Fibroblast of the aortic adventitia (primary cell): ENCODE measurements at regions not wholly inside any gene's neighbourhood (a gene's known extent, or its start where the extent isn't known, plus 50 kb on each side); places are given as distances from the start of the nearest gene placed in this dataset.

Experiments
- DNase-seq: peaks from one replicate; pipeline ENCODE4 v3.0.0-alpha.2; 2010; ENCODE audit warnings: low read depth
- H3K4me3 ChIP-seq: 2 replicates; pipeline ENCODE4 v1.5.1; 2011; ENCODE audit warnings: low read depth, mild to moderate bottlenecking, control low read depth, low read length, moderate library complexity
- TF ChIP-seq, protein P1 (sequence below): IDR thresholded peaks from 2 replicates; pipeline ENCODE4 v1.5.1; 2011; ENCODE audit warnings: mild to moderate bottlenecking, low read length, control low read depth, inconsistent platforms; ENCODE audit not compliant: insufficient read depth

DNA sequence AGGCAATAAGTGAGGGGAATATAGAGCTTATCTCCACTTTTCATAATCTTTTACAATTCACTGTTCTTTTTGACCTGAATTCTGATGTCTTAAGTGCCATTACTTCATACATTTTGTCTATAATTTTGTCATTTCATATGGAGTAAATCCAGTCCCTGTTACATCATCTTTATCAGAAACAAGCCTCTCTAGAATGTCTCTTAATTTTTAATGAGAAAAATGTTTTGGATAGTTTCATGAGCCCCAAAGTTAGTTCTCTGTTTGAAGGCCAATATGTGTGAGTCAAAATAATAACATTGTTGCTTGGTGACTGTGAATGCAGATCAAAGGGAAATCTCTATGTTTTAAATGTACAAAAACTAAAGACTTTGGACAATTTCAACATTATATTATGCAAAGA lies 329.6 kb upstream of the ARRDC3 start:
- no peak overlapping the region for H3K4me3 ChIP-seq
- no peak for DNase-seq
- TF ChIP-seq, protein P1, sequence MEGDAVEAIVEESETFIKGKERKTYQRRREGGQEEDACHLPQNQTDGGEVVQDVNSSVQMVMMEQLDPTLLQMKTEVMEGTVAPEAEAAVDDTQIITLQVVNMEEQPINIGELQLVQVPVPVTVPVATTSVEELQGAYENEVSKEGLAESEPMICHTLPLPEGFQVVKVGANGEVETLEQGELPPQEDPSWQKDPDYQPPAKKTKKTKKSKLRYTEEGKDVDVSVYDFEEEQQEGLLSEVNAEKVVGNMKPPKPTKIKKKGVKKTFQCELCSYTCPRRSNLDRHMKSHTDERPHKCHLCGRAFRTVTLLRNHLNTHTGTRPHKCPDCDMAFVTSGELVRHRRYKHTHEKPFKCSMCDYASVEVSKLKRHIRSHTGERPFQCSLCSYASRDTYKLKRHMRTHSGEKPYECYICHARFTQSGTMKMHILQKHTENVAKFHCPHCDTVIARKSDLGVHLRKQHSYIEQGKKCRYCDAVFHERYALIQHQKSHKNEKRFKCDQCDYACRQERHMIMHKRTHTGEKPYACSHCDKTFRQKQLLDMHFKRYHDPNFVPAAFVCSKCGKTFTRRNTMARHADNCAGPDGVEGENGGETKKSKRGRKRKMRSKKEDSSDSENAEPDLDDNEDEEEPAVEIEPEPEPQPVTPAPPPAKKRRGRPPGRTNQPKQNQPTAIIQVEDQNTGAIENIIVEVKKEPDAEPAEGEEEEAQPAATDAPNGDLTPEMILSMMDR, result no peak

GRCh38 chr5:91707521-91707841 lies 324.4 kb upstream of the ARRDC3 start:
- no peak overlapping the region for H3K4me3 ChIP-seq
- DNase-seq, result no peak
- TF ChIP-seq, protein P1, result no peak

GRCh38 chr5:91706785-91707520 lies 323.8 kb upstream of the ARRDC3 start:
- no peak overlapping the region for H3K4me3 ChIP-seq
- TF ChIP-seq, protein P1, result no peak
- peak; percentile 1 for DNase-seq

DNA sequence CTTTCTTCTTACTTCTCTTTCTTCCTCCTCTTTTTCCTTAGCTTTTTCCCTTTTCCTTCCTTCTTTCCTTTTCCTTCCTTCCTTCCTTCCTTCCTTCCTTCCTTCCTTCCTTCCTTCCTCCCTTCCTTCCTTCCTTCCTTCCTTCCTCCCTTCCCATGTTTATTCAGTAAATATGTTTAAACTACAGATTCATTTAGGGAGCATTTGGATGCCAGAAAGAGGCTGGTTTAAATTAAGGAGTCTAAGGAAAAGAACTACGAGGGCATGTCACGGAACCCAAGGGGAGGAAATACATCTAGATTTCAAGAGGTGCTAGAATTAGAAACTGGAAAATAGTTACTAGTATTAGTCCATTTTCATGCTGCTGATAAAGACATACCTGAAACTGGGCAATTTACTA lies 320.0 kb upstream of the ARRDC3 start:
- no peak overlapping the region for H3K4me3 ChIP-seq
- no peak for DNase-seq
- TF ChIP-seq, protein P1, result no peak

- no peak overlapping the region for H3K4me3 ChIP-seq
- TF ChIP-seq, protein P1, result no peak
- no peak for DNase-seq
Measured at GRCh38 chr5:91699429-91699828, 316.3 kb upstream of the ARRDC3 start.

DNA sequence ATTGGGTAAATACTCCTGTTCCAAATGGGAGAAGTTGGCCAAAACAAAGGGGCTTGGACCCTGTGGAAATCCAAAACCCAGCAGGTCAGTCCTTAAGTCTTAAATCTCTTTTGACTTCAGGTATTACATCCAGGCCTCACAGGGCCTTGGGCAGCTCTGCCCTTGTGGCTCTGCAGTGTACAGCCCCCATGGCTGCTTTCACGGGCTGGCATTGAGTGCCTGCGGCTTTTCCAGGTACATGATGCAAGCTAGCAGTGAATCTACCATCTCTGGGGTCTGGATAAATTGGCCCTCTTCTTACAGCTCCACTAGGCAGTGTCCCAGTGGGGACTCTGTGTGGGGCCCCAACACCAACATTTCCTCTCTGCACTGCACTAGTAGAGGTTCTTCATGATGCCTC lies 308.5 kb upstream of the ARRDC3 start:
- TF ChIP-seq, protein P1, result no peak
- no peak for DNase-seq
- no peak overlapping the region for H3K4me3 ChIP-seq

- DNase-seq, result no peak
- TF ChIP-seq, protein P1, result no peak
- H3K4me3 ChIP-seq, result no peak overlapping the region
Measured at GRCh38 chr5:91690921-91691320, 307.8 kb upstream of the ARRDC3 start.
